HG03066 (cell line): ENCODE measurements at regions not wholly inside any gene's neighbourhood (a gene's known extent, or its start where the extent isn't known, plus 50 kb on each side); places are given as distances from the start of the nearest gene placed in this dataset.

Source experiments
- ATAC-seq: cut with Tn5 transposase; IDR thresholded peaks from one replicate; pipeline ENCODE4 v1.9.1; 2021; ENCODE audit warnings: low read depth; ENCODE audit not compliant: unreplicated experiment

DNA sequence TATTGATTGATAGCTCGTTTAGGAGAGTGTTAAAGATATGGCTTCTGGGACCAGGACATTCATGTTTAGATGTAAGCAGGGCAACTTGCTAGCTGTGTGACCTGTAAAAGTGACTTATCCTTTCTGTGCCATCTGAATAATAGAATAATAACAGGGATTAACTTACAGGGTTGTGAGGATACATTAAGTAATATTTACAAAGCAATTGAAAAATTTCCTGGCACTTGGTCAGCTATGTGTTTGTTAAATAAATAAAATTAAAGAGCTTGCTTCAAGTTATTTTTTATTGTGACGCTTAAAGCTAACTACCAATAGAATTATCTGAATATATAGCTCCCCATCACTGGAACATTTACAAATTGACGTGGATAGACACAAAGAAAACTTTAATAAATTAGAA lies 287.9 kb upstream of the CDIN1 start:
- ATAC-seq: no peak

DNA sequence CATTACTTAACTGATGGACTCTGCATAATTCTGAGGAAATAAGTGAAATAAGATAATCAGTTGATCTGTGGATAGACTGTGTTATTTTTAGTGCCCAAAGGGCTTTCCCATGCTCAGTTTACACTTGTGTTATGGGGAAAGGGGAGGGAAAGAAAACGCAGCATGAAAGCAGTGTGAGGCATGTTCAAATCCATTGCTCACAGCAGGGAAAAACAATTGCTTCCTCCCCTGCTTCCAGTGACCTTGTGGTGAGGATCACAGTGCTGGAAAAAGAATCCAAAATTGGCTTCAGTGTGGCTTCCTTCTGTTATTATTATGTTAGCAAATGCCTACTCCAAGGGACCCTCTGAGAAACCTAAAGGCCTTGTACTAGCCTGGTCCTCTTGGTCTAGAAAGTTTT lies 285.1 kb upstream of the CDIN1 start:
- ATAC-seq: no peak

DNA sequence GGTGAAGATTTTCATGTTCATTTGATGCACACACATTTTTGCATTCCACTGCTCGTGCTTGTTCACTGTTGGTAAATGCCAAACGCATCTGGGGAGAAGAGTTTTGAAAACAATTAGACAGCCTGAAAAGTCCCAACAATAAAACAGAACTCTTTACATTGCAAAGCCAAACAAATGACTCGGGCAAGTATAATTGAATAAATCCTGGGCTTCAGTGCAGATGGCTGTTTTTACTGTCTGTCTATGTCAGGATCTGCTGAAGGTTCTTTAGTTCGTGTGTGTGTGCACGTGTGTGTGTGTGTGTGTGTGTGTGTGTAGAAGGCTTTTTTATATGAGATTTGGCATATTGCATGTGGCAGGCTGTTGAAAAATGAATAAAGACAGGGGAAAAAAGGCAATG lies 277.5 kb upstream of the CDIN1 start:
- ATAC-seq: no peak

DNA sequence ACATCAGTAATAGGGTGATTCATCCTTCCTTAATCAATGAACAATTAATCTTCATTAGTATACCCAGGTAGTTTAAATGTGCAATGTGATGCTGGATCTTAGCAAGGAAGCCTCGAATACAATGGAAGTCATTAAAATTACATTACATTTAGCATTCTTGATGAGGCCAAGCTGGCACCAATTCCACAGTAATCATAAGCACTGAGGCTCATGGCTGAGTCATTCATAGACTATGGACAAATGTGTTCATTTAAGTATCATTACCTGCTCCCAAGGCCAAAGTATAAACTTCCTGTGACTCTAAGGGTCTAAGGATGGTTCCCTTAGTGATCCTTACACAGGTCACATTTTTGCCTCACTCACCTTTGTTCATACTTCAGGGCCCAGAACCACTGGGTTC lies 266.4 kb upstream of the CDIN1 start:
- no peak for ATAC-seq

DNA sequence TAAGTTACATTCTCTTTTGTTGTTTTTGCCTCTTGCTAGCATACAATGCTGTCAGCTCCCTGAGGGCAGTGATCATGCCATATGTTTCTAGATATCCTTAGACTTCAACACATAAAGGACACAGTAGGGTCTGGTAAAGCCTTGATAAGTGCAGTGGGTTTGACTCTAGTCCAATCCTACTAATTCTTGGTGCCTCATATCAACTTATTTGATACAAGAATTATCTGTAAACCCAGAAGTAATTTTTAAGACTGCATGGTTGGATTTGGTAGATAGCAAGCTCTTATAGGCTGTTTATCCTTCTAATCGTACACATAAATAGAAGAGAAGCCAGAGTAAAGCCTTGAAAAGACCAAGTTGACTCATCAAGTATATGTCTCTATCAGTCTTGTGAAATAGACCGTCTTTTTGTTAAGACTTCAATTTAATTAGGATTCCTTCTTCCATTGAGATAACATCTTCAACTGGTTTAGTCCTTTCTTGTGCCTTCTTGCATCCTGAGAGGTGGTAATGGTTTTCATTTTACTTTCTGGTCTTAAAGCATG lies 265.6 kb upstream of the CDIN1 start:
- no peak for ATAC-seq

DNA sequence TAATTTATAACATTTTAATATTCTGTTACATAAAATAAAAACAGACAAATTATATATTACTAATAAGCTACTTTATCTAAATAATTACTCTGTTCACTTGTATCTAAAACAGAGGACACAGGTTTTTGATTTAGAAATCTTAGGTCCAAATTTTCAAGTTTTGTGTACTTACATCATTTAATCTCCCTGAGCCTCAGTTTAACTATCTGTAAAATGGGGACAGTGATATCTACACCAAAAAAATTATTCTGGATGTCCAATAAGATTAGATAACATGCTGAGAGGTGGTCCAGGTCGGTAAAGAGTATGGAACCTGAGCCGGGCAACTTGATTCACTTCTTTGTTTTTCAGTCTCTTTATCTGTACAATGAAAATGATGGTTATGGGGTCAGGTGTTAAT lies 263.8 kb upstream of the CDIN1 start:
- ATAC-seq: no peak

DNA sequence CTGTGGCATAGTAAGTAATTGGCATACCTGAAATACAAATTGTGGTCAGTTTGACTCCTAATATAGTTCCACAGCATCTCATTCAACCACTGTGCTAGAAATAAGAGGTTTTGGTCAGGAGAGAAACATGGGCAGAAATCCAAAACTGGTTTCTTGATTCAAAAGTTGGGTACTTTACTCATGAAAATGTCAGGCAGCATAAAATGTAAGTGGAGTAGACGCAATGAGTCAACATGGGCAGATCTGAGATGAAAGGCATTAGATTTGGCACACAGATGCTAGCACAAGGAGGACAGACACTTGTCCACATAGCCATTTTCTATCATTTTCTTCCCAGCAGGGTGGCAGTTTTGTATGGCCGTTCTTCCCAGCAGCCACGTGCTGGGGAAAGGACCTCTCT lies 255.8 kb upstream of the CDIN1 start:
- no peak for ATAC-seq

DNA sequence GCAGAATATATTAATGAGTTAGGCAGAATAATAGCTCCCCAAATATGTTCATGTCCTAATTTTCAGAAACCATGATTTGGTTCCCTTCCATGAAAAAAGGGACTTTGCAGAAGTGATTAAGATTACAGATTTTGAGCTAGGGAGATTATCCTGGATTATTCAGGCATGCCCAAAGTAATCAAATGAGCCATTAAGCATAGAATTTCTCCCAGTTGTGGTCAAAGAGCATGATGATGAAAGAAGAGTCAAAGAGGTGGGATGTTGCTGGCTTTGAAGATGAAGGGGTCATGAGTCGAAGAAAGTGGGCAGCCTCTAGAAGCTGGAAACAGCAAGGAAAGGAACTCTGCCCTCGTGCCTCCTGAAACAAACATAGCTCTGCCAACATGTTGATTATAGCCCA lies 254.2 kb upstream of the CDIN1 start:
- no peak for ATAC-seq

DNA sequence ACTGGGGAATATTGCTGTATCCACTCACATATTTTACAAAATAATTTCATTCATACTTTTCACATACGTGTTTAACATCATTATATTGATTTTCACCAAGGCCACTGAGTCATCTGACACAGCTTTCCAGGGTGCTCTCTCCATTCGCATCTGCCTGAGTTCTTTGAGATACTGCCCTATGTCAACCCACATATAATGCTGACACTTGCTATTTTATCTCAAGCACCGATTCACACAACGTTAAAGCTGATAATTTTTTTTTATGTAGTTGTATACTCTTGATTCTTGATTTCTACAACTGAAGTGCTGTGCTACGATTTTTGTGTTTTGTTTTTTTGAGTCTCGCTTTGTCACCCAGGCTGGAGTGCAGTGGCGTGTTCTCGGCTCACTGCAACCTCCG lies 249.8 kb upstream of the CDIN1 start:
- no peak for ATAC-seq

DNA sequence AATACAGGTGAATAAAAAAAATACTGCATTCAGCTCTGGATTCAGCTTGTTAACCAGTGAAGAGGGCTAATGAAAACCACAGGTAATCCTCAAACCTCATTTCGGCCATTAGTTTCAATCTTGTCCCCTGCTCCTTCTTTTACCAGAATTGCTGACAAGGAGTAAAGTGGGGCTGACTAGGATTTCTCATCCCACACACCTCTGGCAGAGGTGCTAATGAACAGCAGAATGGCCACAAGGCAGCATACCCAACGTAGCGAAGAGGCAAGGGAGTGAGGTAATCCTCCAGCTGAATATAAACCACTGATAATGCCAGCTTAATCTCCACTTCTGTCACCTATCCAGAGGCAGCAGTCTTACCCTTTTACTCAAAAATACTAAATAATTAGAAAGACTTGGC lies 248.8 kb upstream of the CDIN1 start:
- ATAC-seq: no peak

DNA sequence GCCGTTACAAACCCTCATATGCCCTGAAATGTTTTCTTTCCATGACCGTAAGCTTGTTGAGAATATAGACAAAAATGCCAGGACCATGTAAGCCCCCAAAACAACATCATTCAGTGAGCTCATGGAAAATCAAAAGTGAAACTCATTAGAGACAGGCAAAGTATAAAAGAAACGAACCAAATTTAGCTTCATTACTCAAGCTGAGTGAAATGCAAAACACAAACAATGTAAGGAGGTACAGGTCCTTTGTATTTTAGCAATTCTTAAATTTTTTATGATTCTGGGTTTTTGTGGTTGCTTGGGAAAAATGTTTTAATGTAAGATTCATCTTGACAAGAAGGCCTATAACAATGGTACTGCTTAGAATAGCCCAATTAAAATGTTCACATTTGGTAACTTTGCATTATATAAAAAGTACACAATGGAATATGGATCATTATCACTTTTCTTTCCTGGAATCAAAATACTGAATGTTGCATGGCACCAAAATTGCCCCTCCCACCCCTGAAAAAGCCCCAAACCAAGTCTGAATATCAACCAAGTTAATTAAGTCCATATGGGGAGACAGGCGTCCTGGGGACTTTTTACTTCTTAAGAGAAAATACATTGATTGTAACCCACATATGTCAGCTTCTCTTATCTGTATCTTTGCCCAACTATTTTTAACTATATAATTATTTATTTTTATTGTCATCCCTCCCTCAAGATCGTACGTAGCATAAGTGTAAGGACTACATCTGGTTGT lies 247.7 kb upstream of the CDIN1 start:
- ATAC-seq: no peak

DNA sequence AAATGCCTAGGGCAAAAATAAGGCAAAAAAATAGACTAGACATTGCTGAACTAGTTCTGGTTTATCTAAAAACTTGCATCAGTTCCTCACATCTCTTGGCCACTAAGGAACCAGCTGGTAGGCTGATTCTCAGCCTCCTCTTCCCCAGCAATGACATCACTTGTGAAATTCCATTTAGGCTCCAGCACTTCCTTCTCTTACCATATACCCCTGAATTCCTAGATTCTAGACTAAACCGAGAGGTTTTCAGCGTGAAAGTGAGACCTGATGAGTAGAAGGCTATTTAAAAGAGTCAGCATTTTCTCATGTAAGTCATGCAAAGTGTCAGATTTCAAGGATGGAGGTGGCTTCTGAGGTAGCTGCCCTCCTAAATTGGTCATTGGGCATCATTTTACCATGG lies 247.1 kb upstream of the CDIN1 start:
- ATAC-seq: no peak

DNA sequence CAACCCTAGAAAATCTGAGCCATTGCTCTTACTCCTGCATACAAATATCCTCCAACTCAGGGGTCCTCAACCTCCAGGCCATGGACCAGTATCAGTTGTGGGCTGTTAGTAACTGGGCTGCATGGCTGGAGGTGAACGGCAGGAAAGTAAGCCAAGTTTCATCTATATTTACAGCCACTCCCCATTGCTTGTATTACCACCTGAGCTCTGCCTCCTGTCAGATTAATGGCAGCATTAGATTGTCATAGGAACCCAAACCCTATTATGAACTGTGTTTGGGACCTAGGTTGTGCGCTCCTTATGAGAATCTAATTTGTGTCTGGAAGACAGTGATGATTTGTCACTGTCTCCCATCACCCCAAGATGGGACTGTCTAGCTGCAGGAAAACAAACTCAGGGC lies 246.5 kb upstream of the CDIN1 start:
- ATAC-seq: no peak

DNA sequence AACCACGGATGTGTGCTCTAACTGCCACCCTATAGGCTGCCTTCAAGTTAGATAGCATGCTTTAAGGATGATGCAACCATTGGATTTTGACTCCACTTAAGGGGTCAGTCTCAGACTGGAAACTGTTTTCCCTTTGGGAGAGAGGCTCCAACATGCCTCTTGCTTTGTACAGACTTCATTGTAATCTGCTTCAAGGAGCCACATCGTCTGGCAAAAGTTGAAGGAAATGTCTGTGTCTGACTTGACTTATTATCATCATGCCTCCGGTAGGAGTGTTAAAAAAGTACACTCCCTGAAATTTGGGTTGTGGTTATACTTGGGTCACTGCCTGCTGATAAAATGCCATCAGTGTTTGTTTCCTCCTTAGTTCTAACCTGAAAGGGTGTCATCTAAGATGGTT lies 245.4 kb upstream of the CDIN1 start:
- ATAC-seq: no peak

DNA sequence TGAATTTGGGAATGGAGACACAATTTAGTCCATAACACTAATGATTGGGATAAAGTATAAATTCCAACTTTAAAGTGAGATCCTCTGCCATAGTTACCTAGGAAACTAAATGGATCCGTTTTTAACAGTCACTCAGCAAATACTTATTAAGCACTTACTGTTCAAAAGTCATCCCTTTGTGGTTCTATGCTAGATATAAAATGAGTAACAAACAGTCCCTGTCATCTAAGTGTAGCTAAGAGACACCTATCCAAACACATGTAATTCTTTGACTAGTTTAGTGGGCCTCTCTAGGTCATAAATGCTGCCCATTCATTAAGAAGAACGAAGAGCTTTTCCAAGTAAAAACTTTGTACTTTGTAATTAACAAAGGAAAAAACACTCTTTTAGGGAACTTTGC lies 244.2 kb upstream of the CDIN1 start:
- no peak for ATAC-seq

DNA sequence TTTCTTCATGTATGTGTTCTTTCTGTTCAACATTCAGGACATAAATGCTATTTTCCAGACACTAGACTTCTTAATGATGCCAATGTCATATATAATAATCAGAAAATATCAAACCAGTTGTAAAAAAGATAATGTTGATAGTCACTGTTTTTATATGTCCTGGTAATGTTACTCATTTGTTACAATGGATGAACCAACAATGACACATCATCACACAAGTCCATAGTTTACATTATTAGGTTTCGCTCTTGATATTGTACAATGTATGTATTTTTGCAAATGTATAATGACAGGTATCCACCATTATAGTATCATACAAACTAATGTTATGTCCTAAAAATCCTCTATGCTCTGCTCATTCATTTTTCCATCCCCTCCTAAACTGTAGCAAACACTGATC lies 243.8 kb upstream of the CDIN1 start:
- no peak for ATAC-seq

DNA sequence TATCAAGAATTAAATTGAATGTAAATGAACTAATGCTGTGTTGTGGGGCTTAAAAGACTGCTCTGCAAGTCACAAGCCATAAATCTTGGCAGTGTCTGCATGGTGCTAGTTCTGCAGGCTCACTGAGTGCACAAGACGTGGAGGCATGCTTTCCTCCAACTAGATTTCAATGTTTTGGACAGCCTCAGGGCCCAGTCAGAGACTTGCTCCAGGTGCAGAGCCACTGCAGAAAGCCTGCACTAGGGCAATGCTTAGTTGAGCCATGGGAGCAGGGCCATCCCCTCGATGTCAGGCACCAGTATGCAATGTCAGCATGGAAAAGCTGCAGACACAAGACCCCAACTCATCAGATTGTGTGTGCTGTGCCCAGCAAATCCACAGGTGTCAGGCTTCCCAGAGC lies 234.5 kb upstream of the CDIN1 start:
- ATAC-seq: no peak

DNA sequence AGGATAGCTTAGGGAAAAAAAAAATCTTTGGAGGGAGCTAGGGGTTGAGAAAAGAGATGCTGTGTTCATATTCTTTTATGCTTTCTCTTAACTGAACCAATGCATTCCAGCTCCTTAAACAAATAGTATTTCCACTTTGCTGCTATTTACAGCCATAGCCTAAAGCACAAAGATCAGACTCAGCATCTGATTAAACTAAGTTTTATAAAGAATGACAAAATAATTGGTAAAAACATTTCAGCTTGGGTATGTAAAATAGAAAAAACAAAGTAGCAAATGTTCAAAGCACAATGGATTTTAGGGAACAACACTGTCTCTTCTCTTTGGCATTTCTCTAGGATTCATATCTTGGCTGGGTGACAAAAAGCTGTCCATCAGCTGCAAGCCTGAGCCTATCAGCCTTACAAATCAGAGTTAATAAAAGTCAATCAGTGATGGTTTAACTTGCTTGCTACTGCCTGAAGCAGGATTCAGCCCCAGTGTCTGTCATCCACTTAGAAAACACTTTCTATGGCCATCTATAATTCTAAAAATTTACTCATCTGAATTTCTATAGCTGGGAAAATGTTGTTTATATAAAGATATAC lies 232.1 kb upstream of the CDIN1 start:
- no peak for ATAC-seq

DNA sequence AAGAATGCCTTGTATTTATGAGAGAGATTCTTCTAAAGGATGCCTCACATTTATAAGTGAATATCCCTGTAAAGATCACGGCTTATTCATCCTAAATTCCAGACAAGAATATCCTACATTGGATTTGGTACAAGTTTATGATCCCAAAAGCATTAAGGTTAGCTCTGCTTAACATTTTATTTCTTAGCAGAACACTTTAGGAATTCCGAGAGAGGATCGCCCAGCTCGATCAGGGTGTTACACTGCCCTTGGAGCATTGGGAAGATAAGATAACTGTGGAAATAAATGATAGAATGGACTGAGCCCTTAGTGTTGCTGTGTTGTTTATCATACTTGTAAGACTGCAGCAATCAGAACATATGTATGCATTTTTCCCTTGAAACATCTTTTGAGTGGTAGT lies 223.0 kb upstream of the CDIN1 start:
- no peak for ATAC-seq

DNA sequence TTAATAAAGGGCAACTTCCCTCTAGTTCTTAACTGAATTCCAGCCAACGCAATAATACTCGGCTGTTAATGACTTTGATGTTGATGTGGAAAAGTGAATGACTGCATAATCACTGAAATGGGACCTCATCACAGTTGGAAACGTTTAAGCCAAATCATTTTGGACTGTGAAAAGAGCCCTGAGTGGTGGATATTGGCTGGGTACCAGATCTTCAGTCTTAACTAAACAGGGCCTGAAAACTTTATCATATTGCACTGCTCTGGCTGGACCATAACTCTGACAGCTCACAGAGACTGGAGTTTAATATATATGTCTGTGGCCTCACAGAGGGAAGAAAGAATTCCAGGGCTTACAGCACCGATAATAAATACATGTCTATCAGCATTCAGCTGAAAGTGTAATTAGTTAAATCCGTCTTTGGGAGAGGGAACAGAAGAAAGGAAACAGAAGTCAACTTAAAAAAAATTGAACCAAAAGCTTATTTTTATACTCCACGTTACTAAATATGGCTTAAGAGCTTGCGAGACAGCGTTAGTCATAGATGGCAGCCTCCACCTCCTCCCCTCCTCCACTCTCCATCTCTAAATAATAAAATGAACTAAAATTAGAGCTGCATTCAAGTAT lies 222.3 kb upstream of the CDIN1 start:
- no peak for ATAC-seq

DNA sequence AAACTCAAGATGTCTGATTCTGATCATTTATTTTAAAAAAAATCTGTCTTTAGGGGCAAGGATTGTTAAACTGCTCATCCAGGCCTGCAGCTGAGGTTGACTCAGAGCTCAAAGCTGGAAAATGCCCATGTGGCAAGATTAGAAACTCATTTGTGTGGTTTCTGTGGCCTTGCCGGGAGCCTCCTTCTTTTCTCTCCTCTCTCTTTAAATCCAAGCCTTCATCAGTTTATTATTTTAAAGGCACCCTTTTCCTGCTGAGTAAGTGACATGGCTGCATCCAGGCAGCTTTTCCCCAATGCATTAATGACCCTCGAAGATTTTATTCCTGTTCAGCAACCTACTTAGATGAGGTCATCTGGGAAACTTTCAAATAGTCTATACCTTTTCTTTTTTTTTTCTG lies 221.3 kb upstream of the CDIN1 start:
- ATAC-seq: no peak

DNA sequence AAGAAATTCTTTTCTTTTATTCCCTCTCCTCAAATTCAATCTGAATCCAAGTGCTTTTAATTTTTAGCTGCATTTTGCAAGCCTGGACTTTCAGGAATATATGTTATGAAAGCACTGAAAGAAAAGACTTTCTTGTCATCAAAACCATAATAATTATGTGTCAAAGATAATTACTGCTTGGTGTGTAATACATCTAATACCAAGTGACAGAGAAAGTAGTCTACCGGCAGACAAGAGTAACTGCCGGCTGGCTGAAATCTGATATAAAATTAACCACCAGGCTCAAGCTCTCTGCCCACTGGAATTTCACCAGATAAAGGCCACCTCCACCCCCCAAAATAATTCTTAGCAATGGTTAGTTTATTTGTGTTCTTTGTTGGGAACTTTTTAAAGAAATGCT lies 220.9 kb upstream of the CDIN1 start:
- ATAC-seq: no peak
